NB4 (cell line): ENCODE measurements at regions not wholly inside any gene's neighbourhood (a gene's known extent, or its start where the extent isn't known, plus 50 kb on each side); places are given as distances from the start of the nearest gene placed in this dataset.
"Not testable (repeated sequence)": the region's sequence is repeated elsewhere in the genome, so short reads cannot be mapped to it uniquely, and the experiment has no call there.

Source experiments
- CTCF ChIP-seq: IDR thresholded peaks from one replicate; pipeline ENCODE4 v1.5.1; 2012; ENCODE audit warnings: low read depth, low read length
- TF ChIP-seq, protein P1 (sequence below): IDR thresholded peaks from 2 replicates; pipeline ENCODE4 v1.6.1; 2011; ENCODE audit warnings: low read depth, low read length

DNA sequence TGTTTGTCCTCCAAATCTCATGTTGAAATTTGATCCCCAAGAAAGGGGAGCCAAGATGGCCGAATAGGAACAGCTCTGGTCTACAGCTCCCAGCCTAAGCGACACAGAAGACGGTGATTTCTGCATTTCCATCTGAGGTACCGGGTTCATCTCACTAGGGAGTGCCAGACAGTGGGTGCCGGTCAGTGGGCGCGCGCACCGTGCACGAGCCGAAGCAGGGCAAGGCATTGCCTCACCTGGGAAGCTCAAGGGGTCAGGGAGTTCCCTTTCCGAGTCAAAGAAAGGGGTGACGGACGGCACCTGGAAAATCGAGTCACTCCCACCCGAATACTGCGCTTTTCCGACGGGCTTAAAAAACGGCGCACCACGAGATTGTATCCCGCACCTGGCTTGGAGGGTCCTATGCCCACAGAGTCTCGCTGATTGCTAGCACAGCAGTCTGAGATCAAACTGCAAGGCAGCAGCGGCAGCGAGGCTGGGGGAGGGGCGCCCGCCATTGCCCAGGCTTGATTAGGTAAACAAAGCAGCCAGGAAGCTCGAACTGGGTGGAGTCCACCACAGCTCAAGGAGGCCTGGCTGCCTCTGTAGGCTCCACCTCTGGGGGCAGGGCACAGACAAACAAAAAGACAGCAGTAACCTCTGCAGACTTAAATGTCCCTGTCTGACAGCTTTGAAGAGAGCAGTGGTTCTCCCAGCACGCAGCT lies 493.6 kb downstream of the KLF12 start:
- TF ChIP-seq CTCF, result not testable (repeated sequence)
- TF ChIP-seq, protein P1, sequence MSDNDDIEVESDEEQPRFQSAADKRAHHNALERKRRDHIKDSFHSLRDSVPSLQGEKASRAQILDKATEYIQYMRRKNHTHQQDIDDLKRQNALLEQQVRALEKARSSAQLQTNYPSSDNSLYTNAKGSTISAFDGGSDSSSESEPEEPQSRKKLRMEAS, result not testable (repeated sequence)
